Neural cell (in vitro differentiated cells): ENCODE measurements at regions not wholly inside any gene's neighbourhood (a gene's known extent, or its start where the extent isn't known, plus 50 kb on each side); places are given as distances from the start of the nearest gene placed in this dataset.

Experiments
- EZH2 ChIP-seq: fragments of 200-600, 300-800 bp; shearing (Covaris generic), sonication (generic); IDR thresholded peaks from 2 replicates; pipeline ENCODE4 v1.6.1; 2014; ENCODE audit warnings: antibody characterized with exemption, low read length, borderline replicate concordance, mild to moderate bottlenecking; ENCODE audit not compliant: insufficient read depth, poor library complexity, severe bottlenecking
- TF ChIP-seq, protein P1 (sequence below): fragments of 450-650 bp; IDR thresholded peaks from 2 replicates; pipeline ENCODE4 v1.5.1; 2014; ENCODE audit warnings: antibody characterized with exemption, mild to moderate bottlenecking, moderate library complexity; ENCODE audit not compliant: poor library complexity, severe bottlenecking

DNA sequence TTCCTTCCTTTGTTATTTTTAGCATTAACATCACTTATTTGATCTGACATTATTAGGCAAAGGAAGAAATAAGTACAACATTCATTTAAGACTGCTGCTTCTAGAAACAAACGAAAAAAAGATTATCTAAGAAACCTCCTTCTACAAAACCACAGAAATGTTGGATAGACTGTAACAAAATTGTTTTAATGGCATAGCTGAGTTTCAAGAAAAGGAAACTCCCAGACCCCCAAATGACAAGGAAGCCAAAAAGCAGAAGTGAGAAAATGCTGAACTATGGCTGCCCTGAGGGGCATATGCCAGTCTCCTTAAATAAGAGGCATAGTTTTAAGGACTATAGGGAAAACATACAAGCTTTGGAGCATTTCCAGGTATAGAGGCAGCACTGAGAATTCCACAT, 1431.6 kb upstream of the TENM3 start:
- TF ChIP-seq EZH2 = no peak
- TF ChIP-seq, protein P1, sequence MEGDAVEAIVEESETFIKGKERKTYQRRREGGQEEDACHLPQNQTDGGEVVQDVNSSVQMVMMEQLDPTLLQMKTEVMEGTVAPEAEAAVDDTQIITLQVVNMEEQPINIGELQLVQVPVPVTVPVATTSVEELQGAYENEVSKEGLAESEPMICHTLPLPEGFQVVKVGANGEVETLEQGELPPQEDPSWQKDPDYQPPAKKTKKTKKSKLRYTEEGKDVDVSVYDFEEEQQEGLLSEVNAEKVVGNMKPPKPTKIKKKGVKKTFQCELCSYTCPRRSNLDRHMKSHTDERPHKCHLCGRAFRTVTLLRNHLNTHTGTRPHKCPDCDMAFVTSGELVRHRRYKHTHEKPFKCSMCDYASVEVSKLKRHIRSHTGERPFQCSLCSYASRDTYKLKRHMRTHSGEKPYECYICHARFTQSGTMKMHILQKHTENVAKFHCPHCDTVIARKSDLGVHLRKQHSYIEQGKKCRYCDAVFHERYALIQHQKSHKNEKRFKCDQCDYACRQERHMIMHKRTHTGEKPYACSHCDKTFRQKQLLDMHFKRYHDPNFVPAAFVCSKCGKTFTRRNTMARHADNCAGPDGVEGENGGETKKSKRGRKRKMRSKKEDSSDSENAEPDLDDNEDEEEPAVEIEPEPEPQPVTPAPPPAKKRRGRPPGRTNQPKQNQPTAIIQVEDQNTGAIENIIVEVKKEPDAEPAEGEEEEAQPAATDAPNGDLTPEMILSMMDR = no peak
